Neural progenitor cell (in vitro differentiated cells): ENCODE measurements at regions not wholly inside any gene's neighbourhood (a gene's known extent, or its start where the extent isn't known, plus 50 kb on each side); places are given as distances from the start of the nearest gene placed in this dataset.

ENCODE experiments used
- DNase-seq: peaks from one replicate; pipeline ENCODE4 v3.0.0-alpha.2; 2016; ENCODE audit warnings: low spot score
- H2AFZ ChIP-seq: fragments of 200-600 bp; sonication (generic); replicated peaks from 2 replicates; pipeline ENCODE4 v1.6.1; 2016; ENCODE audit warnings: antibody characterized with exemption
- H3F3A ChIP-seq: fragments of 200-600 bp; sonication (generic); 2 replicates; pipeline ENCODE4 v1.6.1; 2016; ENCODE audit warnings: antibody characterized with exemption, low read depth
- H3K27ac ChIP-seq: fragments of 200-600 bp; sonication (generic); 2 replicates; pipeline ENCODE4 v1.5.1; 2016; ENCODE audit warnings: mild to moderate bottlenecking
- H3K27me3 ChIP-seq: fragments of 200-600 bp; sonication (generic); 2 replicates; pipeline ENCODE4 v1.6.1; 2016; ENCODE audit warnings: mild to moderate bottlenecking, moderate library complexity
- H3K36me3 ChIP-seq: fragments of 200-600 bp; sonication (generic); 2 replicates; pipeline ENCODE4 v1.5.1; 2016
- H3K4me1 ChIP-seq: fragments of 200-600 bp; sonication (generic); 2 replicates; pipeline ENCODE4 v1.6.1; 2016; ENCODE audit warnings: mixed run types
- H3K4me2 ChIP-seq: fragments of 200-600 bp; sonication (generic); 2 replicates; pipeline ENCODE4 v1.6.1; 2016
- H3K4me3 ChIP-seq: fragments of 200-600 bp; sonication (generic); 2 replicates; pipeline ENCODE4 v1.5.1; 2016
- H3K79me2 ChIP-seq: fragments of 200-600 bp; sonication (generic); 2 replicates; pipeline ENCODE4 v1.6.1; 2016; ENCODE audit warnings: low read depth
- H3K9ac ChIP-seq: fragments of 200-600 bp; sonication (generic); 2 replicates; pipeline ENCODE4 v1.6.1; 2016
- H3K9me3 ChIP-seq: fragments of 200-600 bp; sonication (generic); 2 replicates; pipeline ENCODE4 v1.5.1; 2016; ENCODE audit warnings: low read depth
- H4K20me1 ChIP-seq: fragments of 200-600 bp; sonication (generic); 2 replicates; pipeline ENCODE4 v1.6.1; 2016; ENCODE audit warnings: low read depth
- H3K27ac Mint-ChIP-seq: 3 replicates; pipeline ENCODE4 v1.8.0; 2021; ENCODE audit warnings: mixed read lengths
- H3K27me3 Mint-ChIP-seq: 2 replicates; pipeline ENCODE4 v1.8.0; 2022; ENCODE audit warnings: low read depth, mild to moderate bottlenecking, inconsistent platforms, moderate library complexity, mixed read lengths; ENCODE audit not compliant: insufficient read depth
- H3K36me3 Mint-ChIP-seq: 3 replicates; pipeline ENCODE4 v1.8.0; 2021; ENCODE audit warnings: mixed read lengths
- H3K4me1 Mint-ChIP-seq: 3 replicates; pipeline ENCODE4 v1.8.0; 2021; ENCODE audit warnings: mixed read lengths
- H3K4me3 Mint-ChIP-seq: 3 replicates; pipeline ENCODE4 v1.8.0; 2021; ENCODE audit warnings: mild to moderate bottlenecking, moderate library complexity, mixed read lengths
- H3K9me3 Mint-ChIP-seq: 3 replicates; pipeline ENCODE4 v1.8.0; 2020; ENCODE audit warnings: mixed read lengths
- CTCF ChIP-seq: fragments of 200-600 bp; sonication (generic); IDR thresholded peaks from 2 replicates; pipeline ENCODE4 v1.5.1; 2017; ENCODE audit warnings: antibody characterized with exemption, mild to moderate bottlenecking
- EZH2 ChIP-seq: fragments of 200-600 bp; sonication (generic); IDR thresholded peaks from 2 replicates; pipeline ENCODE4 v1.6.1; 2017; ENCODE audit warnings: antibody characterized with exemption, mild to moderate bottlenecking, moderate library complexity
- EZH2phosphoT487 ChIP-seq: fragments of 200-600 bp; sonication (generic); IDR thresholded peaks from 2 replicates; pipeline ENCODE4 v1.6.1; 2017; ENCODE audit warnings: antibody characterized with exemption

- no peaks in the 10 kb centered on the region for H3F3A ChIP-seq
- H3K27ac Mint-ChIP-seq = no peak overlapping the region
- no peaks in the 10 kb centered on the region for H3K4me1 ChIP-seq
- no peak for DNase-seq
- no peak overlapping the region for H3K4me3 ChIP-seq
- no peak overlapping the region for H3K9ac ChIP-seq
- no peaks in the 10 kb centered on the region for H3K9me3 Mint-ChIP-seq
- H2AFZ ChIP-seq = no peak overlapping the region
- H4K20me1 ChIP-seq = no peaks in the 10 kb centered on the region
- H3K36me3 ChIP-seq = no peaks in the 10 kb centered on the region
- no peak overlapping the region for H3K27ac ChIP-seq
- H3K79me2 ChIP-seq = no peaks in the 10 kb centered on the region
- H3K9me3 ChIP-seq = no peaks in the 10 kb centered on the region
- H3K36me3 Mint-ChIP-seq = no peaks in the 10 kb centered on the region
- no peaks in the 10 kb centered on the region for H3K27me3 ChIP-seq
- no peak overlapping the region for H3K4me3 Mint-ChIP-seq
- TF ChIP-seq EZH2phosphoT487 (no peak), EZH2 (no peak), CTCF (no peak)
- H3K27me3 Mint-ChIP-seq = no peaks in the 10 kb centered on the region
- no peak overlapping the region for H3K4me2 ChIP-seq
- H3K4me1 Mint-ChIP-seq = no peaks in the 10 kb centered on the region
Measured at GRCh38 chr4:131613824-131614216, 1535.3 kb upstream of the PCDH10 start.

- Mint-ChIP-seq H3K4me1 (no peaks in the 10 kb centered on the region), H3K27ac (no peak overlapping the region), H3K27me3 (no peaks in the 10 kb centered on the region), H3K4me3 (no peak overlapping the region), H3K9me3 (peaks cover 18% of the 10 kb centered on the region), H3K36me3 (no peaks in the 10 kb centered on the region)
- Histone ChIP-seq H3K27me3 (no peaks in the 10 kb centered on the region), H3K27ac (no peak overlapping the region), H2AFZ (no peak overlapping the region), H3F3A (no peaks in the 10 kb centered on the region), H3K36me3 (no peaks in the 10 kb centered on the region), H3K4me2 (no peak overlapping the region), H3K4me3 (no peak overlapping the region), H3K4me1 (no peaks in the 10 kb centered on the region), H3K9ac (no peak overlapping the region), H3K9me3 (no peaks in the 10 kb centered on the region), H3K79me2 (no peaks in the 10 kb centered on the region), H4K20me1 (no peaks in the 10 kb centered on the region)
- DNase-seq = no peak
- TF ChIP-seq EZH2phosphoT487 = no peak
- no peak for TF ChIP-seq EZH2
- no peak for TF ChIP-seq CTCF
Measured at GRCh38 chr4:131632877-131633276, 1516.2 kb upstream of the PCDH10 start.

- H3K27ac Mint-ChIP-seq = no peak overlapping the region
- TF ChIP-seq EZH2phosphoT487 (no peak), EZH2 (no peak), CTCF (no peak)
- H3K9me3 Mint-ChIP-seq = peaks cover 22% of the 10 kb centered on the region
Measured at GRCh38 chr4:131635191-131635590, 1513.9 kb upstream of the PCDH10 start.

GRCh38 chr4:131638781-131639180 is 1510.3 kb upstream of the PCDH10 start:
- Mint-ChIP-seq H3K9me3 (peaks cover 17% of the 10 kb centered on the region), H3K36me3 (no peaks in the 10 kb centered on the region)

More at GRCh38 chr4:131635191-131635590, 1513.9 kb upstream of the PCDH10 start:
- no peaks in the 10 kb centered on the region for H3K79me2 ChIP-seq
- no peaks in the 10 kb centered on the region for H3K4me1 ChIP-seq
- Mint-ChIP-seq H3K4me3 (no peak overlapping the region), H3K27me3 (no peaks in the 10 kb centered on the region), H3K36me3 (no peaks in the 10 kb centered on the region), H3K4me1 (no peaks in the 10 kb centered on the region)
- H2AFZ ChIP-seq = no peak overlapping the region
- no peaks in the 10 kb centered on the region for H3K9me3 ChIP-seq
- H3K36me3 ChIP-seq = no peaks in the 10 kb centered on the region
- H3K27me3 ChIP-seq = no peaks in the 10 kb centered on the region
- H3K9ac ChIP-seq = no peak overlapping the region
- no peaks in the 10 kb centered on the region for H4K20me1 ChIP-seq
- no peaks in the 10 kb centered on the region for H3F3A ChIP-seq
- H3K4me3 ChIP-seq = no peak overlapping the region
- H3K4me2 ChIP-seq = no peak overlapping the region
- DNase-seq = no peak
- no peak overlapping the region for H3K27ac ChIP-seq

More at GRCh38 chr4:131638781-131639180, 1510.3 kb upstream of the PCDH10 start:
- DNase-seq = no peak
- Histone ChIP-seq H2AFZ (no peak overlapping the region), H3K9me3 (no peaks in the 10 kb centered on the region), H3K4me3 (no peak overlapping the region), H3K27ac (no peak overlapping the region), H3K9ac (no peak overlapping the region), H3K4me1 (no peaks in the 10 kb centered on the region), H3K27me3 (no peaks in the 10 kb centered on the region), H3F3A (no peaks in the 10 kb centered on the region), H4K20me1 (no peaks in the 10 kb centered on the region), H3K79me2 (no peaks in the 10 kb centered on the region), H3K36me3 (no peaks in the 10 kb centered on the region), H3K4me2 (no peak overlapping the region)
- Mint-ChIP-seq H3K4me1 (no peaks in the 10 kb centered on the region), H3K4me3 (no peak overlapping the region), H3K27ac (no peak overlapping the region), H3K27me3 (no peaks in the 10 kb centered on the region)
- TF ChIP-seq EZH2 (no peak), CTCF (no peak), EZH2phosphoT487 (no peak)
